Naive thymus-derived CD4-positive, alpha-beta T cell (primary cell): ENCODE measurements at regions not wholly inside any gene's neighbourhood (a gene's known extent, or its start where the extent isn't known, plus 50 kb on each side); places are given as distances from the start of the nearest gene placed in this dataset.

ENCODE experiments used
- ATAC-seq: fragments of 150-1000 bp; cut with Tn5 transposase; 2 replicates; pipeline ENCODE4 v1.10.0; 2021; ENCODE audit warnings: mild to moderate bottlenecking, moderate library complexity
- CTCF ChIA-PET: fragments of 350-600 bp; sonication (Branson Sonifier 250); formaldehyde crosslinking; loops from one replicate; lab custom pipeline; 2021; ENCODE audit warnings: antibody characterized with exemption; lab: Charles Lee
- POLR2A ChIA-PET: fragments of 350-600 bp; sonication (Branson Sonifier 250); formaldehyde crosslinking; loops from one replicate; lab custom pipeline; 2021; ENCODE audit warnings: antibody characterized with exemption, inconsistent platforms; lab: Charles Lee
- DNase-seq, 9 donors: peaks; one replicate each; pipeline versions ENCODE4 v3.0.0 to v3.0.0-alpha.2; 2020 to 2022; ENCODE audit warnings: mixed read lengths in 1 of 9
- H3K27ac ChIP-seq: one replicate; pipeline ENCODE4 v1.7.0; 2013; ENCODE audit warnings: mild to moderate bottlenecking, low read depth, low read length, moderate library complexity
- H3K27me3 ChIP-seq, 2 donors: one replicate each; pipeline ENCODE4 v1.7.0; 2013; ENCODE audit warnings: low read length in 2 of 2, mild to moderate bottlenecking in 2 of 2, moderate library complexity in 2 of 2; ENCODE audit not compliant: control insufficient read depth in 2 of 2, insufficient read depth in 2 of 2
- H3K36me3 ChIP-seq, 3 experiments: 1 replicate in 2 of 3; 2 replicates in 1 of 3; pipeline ENCODE4 v1.7.0; 2013; ENCODE audit warnings: low read length in 3 of 3, mild to moderate bottlenecking in 3 of 3, moderate library complexity in 1 of 3; ENCODE audit not compliant: insufficient read depth in 3 of 3, control insufficient read depth in 2 of 3
- H3K4me1 ChIP-seq, 2 donors: one replicate each; pipeline ENCODE4 v1.7.0; 2013; ENCODE audit warnings: low read length in 2 of 2, mild to moderate bottlenecking in 2 of 2, moderate library complexity in 1 of 2; ENCODE audit not compliant: control insufficient read depth in 2 of 2, insufficient read depth in 2 of 2
- H3K4me3 ChIP-seq: 2 replicates; pipeline ENCODE4 v1.7.0; 2013; ENCODE audit warnings: mild to moderate bottlenecking, low read length
- H3K9me3 ChIP-seq, 3 experiments: 1 replicate in 2 of 3; 2 replicates in 1 of 3; pipeline ENCODE4 v1.7.0; 2013; ENCODE audit warnings: low read length in 3 of 3; ENCODE audit not compliant: control insufficient read depth in 2 of 3
- H3K27ac Mint-ChIP-seq, 9 donors: one replicate each; pipeline ENCODE4 v1.8.0; 2020 to 2022; ENCODE audit warnings: mixed read lengths in 9 of 9, mild to moderate bottlenecking in 8 of 9, moderate library complexity in 5 of 9, inconsistent platforms in 2 of 9
- H3K27me3 Mint-ChIP-seq, 5 donors: one replicate each; pipeline ENCODE4 v1.8.0; 2021 to 2022; ENCODE audit warnings: mixed read lengths in 5 of 5, mild to moderate bottlenecking in 1 of 5
- H3K36me3 Mint-ChIP-seq, 5 donors: one replicate each; pipeline ENCODE4 v1.8.0; 2020 to 2022; ENCODE audit warnings: mixed read lengths in 5 of 5, mild to moderate bottlenecking in 3 of 5, inconsistent platforms in 1 of 5
- H3K4me1 Mint-ChIP-seq, 7 donors: one replicate each; pipeline ENCODE4 v1.8.0; 2020 to 2022; ENCODE audit warnings: mixed read lengths in 7 of 7, mild to moderate bottlenecking in 3 of 7, inconsistent platforms in 1 of 7
- H3K4me3 Mint-ChIP-seq, 10 donors: one replicate each; pipeline ENCODE4 v1.8.0; 2020 to 2022; ENCODE audit warnings: mild to moderate bottlenecking in 10 of 10, mixed read lengths in 10 of 10, moderate library complexity in 6 of 10, inconsistent platforms in 2 of 10
- H3K9me3 Mint-ChIP-seq, 11 donors: one replicate each; pipeline ENCODE4 v1.8.0; 2020 to 2022; ENCODE audit warnings: mixed read lengths in 11 of 11, mild to moderate bottlenecking in 4 of 11, inconsistent platforms in 1 of 11, moderate library complexity in 1 of 11
- intact Hi-C, 2 donors: fragments of 100-400 bp; cut with micrococcal nuclease; formaldehyde crosslinking; loops; one replicate each; pipeline ENCODE4 v1.15.1; 2023

DNA sequence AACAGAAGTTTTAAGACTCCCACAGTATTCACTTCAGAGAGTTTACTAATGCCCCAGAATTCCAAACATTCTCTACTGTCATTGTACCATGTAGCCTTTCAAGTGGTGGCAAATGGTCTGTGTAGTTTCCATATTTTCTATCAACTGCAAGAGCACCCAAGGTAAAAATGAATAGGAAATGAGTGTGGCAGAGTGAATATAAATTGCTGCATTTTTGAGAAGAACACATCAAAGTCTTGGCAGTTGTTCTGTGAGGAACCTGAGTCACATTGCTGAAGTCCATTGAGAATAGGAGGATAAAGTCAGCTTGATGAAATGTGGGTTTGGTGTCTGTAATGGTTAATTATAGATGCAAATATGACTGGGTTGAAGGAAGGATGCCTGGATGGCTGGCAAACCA is 193.6 kb downstream of the AASDHPPT start:
- no peaks in the 10 kb centered on the region for H3K4me1 ChIP-seq
- Mint-ChIP-seq H3K4me3 (no peak overlapping the region), H3K27ac (no peak overlapping the region), H3K9me3 (peaks cover 4 to 40% (median 12%) of the 10 kb centered on the region in 11 donors), H3K36me3 (peaks cover 0 to 3% (median 0%) of the 10 kb centered on the region in 5 donors), H3K4me1 (no peaks in the 10 kb centered on the region), H3K27me3 (peaks cover 0 to 2% (median 0%) of the 10 kb centered on the region in 5 donors)
- no peaks in the 10 kb centered on the region for H3K9me3 ChIP-seq
- ChIA-PET CTCF (no interaction called here), POLR2A (no interaction called here)
- H3K27me3 ChIP-seq, result no peaks in the 10 kb centered on the region
- DNase-seq (no peak), ATAC-seq (no peak)
- intact Hi-C loops, result no loop called here
- H3K36me3 ChIP-seq, result no peaks in the 10 kb centered on the region
- H3K27ac ChIP-seq, result no peak overlapping the region
- no peak overlapping the region for H3K4me3 ChIP-seq

DNA sequence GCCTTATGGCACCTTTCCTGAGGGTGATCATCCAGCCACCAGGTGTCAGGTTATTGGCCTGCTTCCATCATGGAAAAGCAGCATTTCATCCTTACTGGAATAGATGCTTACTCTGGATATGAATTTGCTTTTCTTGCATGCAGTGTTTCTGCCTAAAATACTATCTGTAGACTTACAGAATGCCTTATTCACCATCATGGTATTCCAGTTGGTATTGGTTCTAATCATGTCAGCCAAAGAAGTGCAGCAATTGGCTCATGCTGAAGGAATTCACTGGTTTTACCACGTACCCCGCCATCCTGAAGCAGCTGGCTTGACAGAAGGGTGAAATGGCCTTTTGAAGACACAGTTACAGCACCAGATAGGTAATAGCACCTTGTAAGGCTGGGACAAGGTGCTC is 194.2 kb downstream of the AASDHPPT start:
- H3K27me3 ChIP-seq, result no peaks in the 10 kb centered on the region
- DNase-seq, result no peak
- Mint-ChIP-seq H3K27ac (no peak overlapping the region), H3K4me3 (no peak overlapping the region), H3K36me3 (peaks cover 0 to 3% (median 0%) of the 10 kb centered on the region in 5 donors), H3K4me1 (no peaks in the 10 kb centered on the region), H3K9me3 (peaks cover 4 to 35% (median 12%) of the 10 kb centered on the region in 11 donors), H3K27me3 (peaks cover 0 to 6% (median 0%) of the 10 kb centered on the region in 5 donors)
- intact Hi-C loops, result no loop called here
- ChIA-PET CTCF (no interaction called here), POLR2A (no interaction called here)
- no peak overlapping the region for H3K27ac ChIP-seq
- H3K4me1 ChIP-seq, result no peaks in the 10 kb centered on the region
- no peaks in the 10 kb centered on the region for H3K9me3 ChIP-seq
- no peak overlapping the region for H3K4me3 ChIP-seq
- no peak for ATAC-seq
- H3K36me3 ChIP-seq, result no peaks in the 10 kb centered on the region

DNA sequence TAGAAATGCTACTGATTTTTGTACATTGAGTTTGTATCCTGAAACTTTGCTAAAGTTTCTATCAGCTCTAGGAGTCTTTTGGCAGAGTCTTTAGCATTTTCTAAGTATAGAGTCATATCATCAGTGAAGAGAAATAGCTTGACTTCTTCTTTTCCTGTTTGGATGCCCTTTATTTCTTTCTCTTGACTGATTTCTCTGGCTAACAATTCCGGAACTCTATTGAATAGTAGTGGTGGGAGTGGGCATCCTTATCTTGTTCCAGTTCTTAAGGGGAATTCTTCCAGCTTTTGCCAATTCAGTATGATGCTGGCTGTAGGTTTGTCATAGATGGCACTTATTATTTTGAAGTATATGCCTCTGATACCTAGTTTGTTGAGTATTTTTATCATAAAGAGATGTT is 197.7 kb downstream of the AASDHPPT start:
- intact Hi-C loops, result no loop called here
- H3K27me3 ChIP-seq, result no peaks in the 10 kb centered on the region
- no peaks in the 10 kb centered on the region for H3K4me1 ChIP-seq
- ChIA-PET POLR2A (no interaction called here), CTCF (no interaction called here)
- H3K36me3 Mint-ChIP-seq, result no peaks in the 10 kb centered on the region
- no peak overlapping the region for H3K4me3 ChIP-seq
- H3K4me1 Mint-ChIP-seq, result no peaks in the 10 kb centered on the region
- H3K27me3 Mint-ChIP-seq, result peaks cover 0 to 16% (median 0%) of the 10 kb centered on the region in 5 donors
- no peak overlapping the region for H3K27ac Mint-ChIP-seq
- DNase-seq (no peak), ATAC-seq (no peak)
- no peaks in the 10 kb centered on the region for H3K9me3 ChIP-seq
- H3K9me3 Mint-ChIP-seq, result peaks cover 4 to 25% (median 6%) of the 10 kb centered on the region in 11 donors
- no peaks in the 10 kb centered on the region for H3K36me3 ChIP-seq
- no peak overlapping the region for H3K4me3 Mint-ChIP-seq
- no peak overlapping the region for H3K27ac ChIP-seq

DNA sequence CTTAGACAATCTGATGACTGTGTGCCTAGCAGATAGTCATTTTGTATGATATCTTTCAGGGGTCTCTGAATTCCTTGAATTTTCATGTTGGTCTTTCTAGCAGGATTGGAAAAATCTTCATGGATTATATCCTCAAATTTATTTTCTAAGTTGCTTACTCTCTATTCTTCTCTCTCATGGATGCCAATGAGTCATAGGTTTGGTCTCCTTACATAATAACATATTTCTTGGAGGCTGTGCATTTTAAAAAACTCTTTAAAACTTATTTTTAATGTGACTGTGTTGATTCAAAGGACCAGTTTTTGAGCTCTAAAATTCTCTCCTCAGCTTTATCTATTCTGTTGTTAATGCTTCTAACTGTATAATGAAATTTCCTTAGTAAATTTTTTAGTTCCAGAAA is 198.7 kb downstream of the AASDHPPT start:
- H3K36me3 Mint-ChIP-seq, result no peaks in the 10 kb centered on the region
- H3K4me3 Mint-ChIP-seq, result no peak overlapping the region
- intact Hi-C loops, result no loop called here
- ChIA-PET CTCF (no interaction called here), POLR2A (no interaction called here)
- Histone ChIP-seq H3K4me1 (no peaks in the 10 kb centered on the region), H3K27me3 (no peaks in the 10 kb centered on the region), H3K4me3 (no peak overlapping the region), H3K36me3 (no peaks in the 10 kb centered on the region), H3K9me3 (no peaks in the 10 kb centered on the region), H3K27ac (no peak overlapping the region)
- no peak for DNase-seq
- no peak overlapping the region for H3K27ac Mint-ChIP-seq
- H3K4me1 Mint-ChIP-seq, result no peaks in the 10 kb centered on the region
- H3K27me3 Mint-ChIP-seq, result peaks cover 0 to 16% (median 2%) of the 10 kb centered on the region in 5 donors
- ATAC-seq, result no peak
- peaks cover 2 to 25% (median 6%) of the 10 kb centered on the region in 11 donors for H3K9me3 Mint-ChIP-seq

DNA sequence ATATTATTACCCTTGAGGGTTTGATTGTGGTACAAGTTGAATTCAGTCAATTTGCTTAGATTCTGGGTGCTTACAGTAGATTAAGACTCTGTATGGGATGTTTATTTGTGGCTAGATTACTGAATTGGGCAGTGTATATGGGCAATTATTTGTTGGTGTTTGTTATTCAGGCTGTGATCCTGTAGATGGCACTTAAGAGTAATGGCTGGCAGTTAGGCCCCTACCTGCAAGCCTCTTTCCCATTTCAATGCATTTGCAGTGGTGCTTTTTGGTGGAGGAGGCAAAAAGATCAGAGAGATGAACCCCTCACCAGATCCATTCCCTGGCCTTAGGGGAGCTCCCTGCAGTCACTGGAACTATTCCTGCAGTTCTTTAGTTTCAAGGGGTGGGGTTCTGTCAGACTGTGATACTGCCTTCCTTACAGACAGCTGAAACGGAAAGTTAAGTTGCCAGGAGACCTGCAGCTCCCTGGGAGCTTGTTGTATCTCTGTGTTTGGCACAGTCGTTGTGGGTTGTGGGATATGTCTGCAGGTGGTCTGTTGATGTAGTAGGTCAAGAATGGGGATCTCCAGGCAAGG is 199.5 kb downstream of the AASDHPPT start:
- CTCF ChIA-PET, result no interaction called here
- intact Hi-C loops, result no loop called here
- ATAC-seq, result no peak
- H3K36me3 ChIP-seq, result no peaks in the 10 kb centered on the region
- H3K4me1 ChIP-seq, result no peaks in the 10 kb centered on the region
- POLR2A ChIA-PET, result no interaction called here
- H3K4me1 Mint-ChIP-seq, result no peaks in the 10 kb centered on the region
- H3K27ac ChIP-seq, result no peak overlapping the region
- no peak overlapping the region for H3K27ac Mint-ChIP-seq
- no peaks in the 10 kb centered on the region for H3K27me3 ChIP-seq
- H3K4me3 ChIP-seq, result no peak overlapping the region
- no peak overlapping the region for H3K4me3 Mint-ChIP-seq
- H3K9me3 ChIP-seq, result no peaks in the 10 kb centered on the region
- no peaks in the 10 kb centered on the region for H3K36me3 Mint-ChIP-seq
- peaks cover 2 to 25% (median 6%) of the 10 kb centered on the region in 11 donors for H3K9me3 Mint-ChIP-seq
- peaks cover 0 to 16% (median 4%) of the 10 kb centered on the region in 5 donors for H3K27me3 Mint-ChIP-seq
- DNase-seq, result no peak

DNA sequence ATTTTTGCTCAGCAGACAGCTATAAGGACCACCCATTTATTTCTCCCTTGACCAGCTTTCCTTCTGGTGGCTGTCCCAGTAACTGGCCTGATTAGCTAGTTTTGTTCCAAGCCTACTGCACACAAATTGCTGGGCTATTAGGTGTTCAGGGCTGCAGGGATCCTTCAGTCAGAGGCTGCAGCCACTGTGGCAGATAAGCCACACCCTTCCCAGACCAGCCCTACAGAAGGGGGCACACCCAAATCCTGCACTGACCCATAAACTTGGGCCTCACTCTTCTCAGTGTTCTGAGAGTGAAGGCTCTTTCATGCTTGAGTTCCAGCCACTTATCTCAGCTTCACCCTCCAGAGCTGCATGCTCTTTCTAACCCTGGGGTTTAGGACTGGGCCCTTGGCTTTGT is 200.0 kb downstream of the AASDHPPT start:
- Mint-ChIP-seq H3K9me3 (peaks cover 2 to 22% (median 6%) of the 10 kb centered on the region in 11 donors), H3K36me3 (no peaks in the 10 kb centered on the region), H3K27me3 (peaks cover 0 to 16% (median 4%) of the 10 kb centered on the region in 5 donors), H3K4me1 (no peaks in the 10 kb centered on the region), H3K4me3 (no peak overlapping the region), H3K27ac (no peak overlapping the region)
- DNase-seq, result no peak
- H3K9me3 ChIP-seq, result no peaks in the 10 kb centered on the region
- H3K4me3 ChIP-seq, result no peak overlapping the region
- ATAC-seq, result no peak
- no peaks in the 10 kb centered on the region for H3K36me3 ChIP-seq
- no peaks in the 10 kb centered on the region for H3K4me1 ChIP-seq
- CTCF ChIA-PET, result no interaction called here
- no peak overlapping the region for H3K27ac ChIP-seq
- POLR2A ChIA-PET, result no interaction called here
- no peaks in the 10 kb centered on the region for H3K27me3 ChIP-seq
- intact Hi-C loops, result no loop called here

DNA sequence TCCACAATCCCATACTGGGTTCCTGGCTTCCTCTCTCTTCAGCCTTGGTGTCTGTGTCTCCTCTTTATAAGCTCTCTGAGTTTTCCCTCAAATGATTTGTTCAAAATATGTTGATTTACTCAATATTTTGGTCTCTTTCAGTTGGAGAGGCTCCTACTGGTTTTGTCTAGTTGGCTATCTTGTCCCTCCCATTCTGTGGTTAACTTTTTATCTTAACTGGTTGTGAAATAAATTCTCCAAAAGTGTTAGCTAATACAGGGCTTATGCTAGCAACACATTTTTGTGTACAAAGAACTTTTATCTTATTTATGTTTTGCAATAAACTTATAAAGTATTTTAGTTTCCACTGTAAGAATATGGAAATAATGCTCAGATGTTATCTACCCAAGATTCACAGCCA is 200.9 kb downstream of the AASDHPPT start:
- Mint-ChIP-seq H3K27ac (no peak overlapping the region), H3K36me3 (no peaks in the 10 kb centered on the region), H3K4me3 (no peak overlapping the region), H3K27me3 (peaks cover 0 to 16% (median 4%) of the 10 kb centered on the region in 5 donors), H3K4me1 (no peaks in the 10 kb centered on the region), H3K9me3 (peaks cover 2 to 17% (median 5%) of the 10 kb centered on the region in 11 donors)
- Histone ChIP-seq H3K4me3 (no peak overlapping the region), H3K36me3 (no peaks in the 10 kb centered on the region), H3K27ac (no peak overlapping the region), H3K9me3 (no peaks in the 10 kb centered on the region), H3K27me3 (no peaks in the 10 kb centered on the region), H3K4me1 (no peaks in the 10 kb centered on the region)
- ATAC-seq (peak; percentile 16), DNase-seq (no peak)
- ChIA-PET POLR2A (no interaction called here), CTCF (no interaction called here)
- intact Hi-C loops, result no loop called here
